HEK293 (cell line): ENCODE measurements at regions not wholly inside any gene's neighbourhood (a gene's known extent, or its start where the extent isn't known, plus 50 kb on each side); places are given as distances from the start of the nearest gene placed in this dataset.

Source experiments
- ATF2 ChIP-seq: fragments of 450-650 bp; formaldehyde crosslinking; IDR thresholded peaks from 2 replicates; pipeline ENCODE4 v1.5.1; 2016; ENCODE audit warnings: missing biosample characterization, missing genetic modification characterization, low read depth
- CTCF ChIP-seq: fragments of 450-650 bp; formaldehyde crosslinking; IDR thresholded peaks from 2 replicates; pipeline ENCODE4 v1.5.1; 2016; ENCODE audit warnings: missing biosample characterization, missing genetic modification characterization
- ZBTB11 ChIP-seq: fragments of 450-650 bp; formaldehyde crosslinking; conservative IDR thresholded peaks from 2 replicates; pipeline ENCODE4 v1.5.1; 2016; ENCODE audit warnings: low read depth, missing biosample characterization, missing genetic modification characterization
- ZNF776 ChIP-seq: fragments of 450-650 bp; formaldehyde crosslinking; IDR thresholded peaks from 2 replicates; pipeline ENCODE4 v1.5.0; 2017; ENCODE audit warnings: missing biosample characterization, missing genetic modification characterization, borderline replicate concordance

- TF ChIP-seq CTCF (no peak), ZNF776 (no peak), ZBTB11 (tag by site-specific recombination) (no peak), ATF2 (tag by site-specific recombination) (no peak)
These were observed 511.4 kb downstream of the BCL11A start for GRCh38 chr2:60042023-60042422.
